Activated CD4-positive, alpha-beta T cell treated with anti-CD3 and anti-CD28 coated beads for 36 hours (primary cell): ENCODE measurements at regions not wholly inside any gene's neighbourhood (a gene's known extent, or its start where the extent isn't known, plus 50 kb on each side); places are given as distances from the start of the nearest gene placed in this dataset.

Experiments used
- ATAC-seq: fragments of 200-7000 bp; cut with Tn5 transposase; one replicate; pipeline ENCODE4 v1.10.0; 2021; ENCODE audit warnings: mild to moderate bottlenecking, moderate library complexity
- CTCF ChIA-PET: fragments of 350-600 bp; sonication (Branson Sonifier 250); formaldehyde crosslinking; loops from one replicate; lab custom pipeline; 2021; ENCODE audit warnings: antibody characterized with exemption; lab: Charles Lee
- POLR2A ChIA-PET: fragments of 350-600 bp; sonication (Branson Sonifier 250); formaldehyde crosslinking; loops from one replicate; lab custom pipeline; 2021; ENCODE audit warnings: antibody characterized with exemption, inconsistent platforms; lab: Charles Lee
- DNase-seq: peaks from one replicate; pipeline ENCODE4 v3.0.0-alpha.2; 2020
- H3K27ac Mint-ChIP-seq: one replicate; pipeline ENCODE4 v1.8.0; 2021; ENCODE audit warnings: mixed read lengths
- H3K27me3 Mint-ChIP-seq: one replicate; pipeline ENCODE4 v1.8.0; 2021; ENCODE audit warnings: mixed read lengths
- H3K36me3 Mint-ChIP-seq: one replicate; pipeline ENCODE4 v1.8.0; 2021; ENCODE audit warnings: low read depth, mixed read lengths
- H3K4me1 Mint-ChIP-seq: one replicate; pipeline ENCODE4 v1.8.0; 2021; ENCODE audit warnings: mixed read lengths
- H3K4me3 Mint-ChIP-seq: one replicate; pipeline ENCODE4 v1.8.0; 2021; ENCODE audit warnings: mild to moderate bottlenecking, moderate library complexity, mixed read lengths
- H3K9me3 Mint-ChIP-seq: one replicate; pipeline ENCODE4 v1.8.0; 2021; ENCODE audit warnings: low read depth, mixed read lengths
- intact Hi-C, 2 experiments: fragments of 100-400 bp; cut with DNase I in 1 of 2; cut with micrococcal nuclease in 1 of 2; formaldehyde crosslinking; loops; one replicate each; pipeline versions ENCODE4 v1.14.2 to v1.15.1; 2022 to 2024; cut with DNase I, micrococcal nuclease

DNA sequence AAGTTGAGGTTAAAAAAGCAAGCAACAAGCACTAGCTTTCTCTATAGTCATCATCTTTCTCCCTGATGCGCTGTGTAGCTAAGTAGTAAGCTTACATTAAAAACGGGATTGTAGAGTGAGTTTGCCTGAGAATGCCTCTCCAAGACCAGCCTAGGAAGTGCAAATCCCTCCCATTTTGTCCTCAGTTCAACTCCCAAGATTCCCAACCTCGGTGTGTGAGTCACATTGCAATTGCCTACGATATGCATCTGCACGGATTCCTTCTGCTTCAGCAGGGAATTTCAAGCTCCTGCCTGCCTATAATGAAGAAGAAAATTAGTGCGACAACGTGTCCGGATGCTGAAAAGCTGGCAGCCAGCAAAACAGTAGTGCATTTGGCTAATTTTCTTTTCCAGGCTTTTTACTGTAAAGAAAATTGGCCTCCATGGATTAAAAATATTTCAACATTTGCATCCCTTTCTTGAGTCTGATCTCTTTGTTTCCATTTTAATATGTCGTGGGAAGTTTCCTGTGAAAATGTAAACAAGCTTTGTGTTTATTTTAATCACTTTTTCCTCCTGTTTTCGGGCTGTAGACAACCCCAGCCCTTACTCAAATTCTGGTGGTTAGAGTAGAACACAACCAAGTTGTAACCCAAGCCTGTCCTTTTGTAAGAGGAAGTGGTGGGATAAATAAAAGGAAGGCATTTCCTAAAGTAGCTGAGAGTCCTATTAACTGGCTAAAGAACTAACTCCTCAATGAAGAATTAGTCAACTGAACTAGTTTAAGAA, 58.4 kb upstream of the TET2 start:
- H3K36me3 Mint-ChIP-seq = no peaks in the 10 kb centered on the region
- ChIA-PET POLR2A (no interaction called here), CTCF (interaction anchor here (1.0 kb wide), 1 partner anchor 17 kb away, joined by 4 read pairs; no protein-coding TSS in a partner anchor)
- no peak overlapping the region for H3K27ac Mint-ChIP-seq
- no peak overlapping the region for H3K4me3 Mint-ChIP-seq
- intact Hi-C loops = no loop called here
- H3K9me3 Mint-ChIP-seq = peaks cover 6% of the 10 kb centered on the region
- DNase-seq = no peak
- no peaks in the 10 kb centered on the region for H3K4me1 Mint-ChIP-seq
- peaks cover 16% of the 10 kb centered on the region for H3K27me3 Mint-ChIP-seq
- ATAC-seq = no peak

- Mint-ChIP-seq H3K27me3 (peaks cover 7% of the 10 kb centered on the region), H3K9me3 (peaks cover 14% of the 10 kb centered on the region), H3K4me3 (no peak overlapping the region), H3K36me3 (no peaks in the 10 kb centered on the region), H3K27ac (no peak overlapping the region), H3K4me1 (no peaks in the 10 kb centered on the region)
- ATAC-seq (no peak), DNase-seq (no peak)
- intact Hi-C loops = no loop called here
- ChIA-PET POLR2A (no interaction called here), CTCF (interaction anchor here (1.1 to 1.3 kb wide), 2 partner anchors 14 to 230 kb away, joined by 3 read pairs; no protein-coding TSS in a partner anchor)
These were observed 54.3 kb upstream of the TET2 start for GRCh38 chr4:105092356-105092755.

- Mint-ChIP-seq H3K4me1 (no peaks in the 10 kb centered on the region), H3K36me3 (no peaks in the 10 kb centered on the region), H3K4me3 (no peak overlapping the region), H3K27ac (no peak overlapping the region), H3K9me3 (peaks cover 15% of the 10 kb centered on the region), H3K27me3 (peaks cover 7% of the 10 kb centered on the region)
- no peak for DNase-seq
- intact Hi-C loops = no loop called here
- ATAC-seq = no peak
- ChIA-PET POLR2A (no interaction called here), CTCF (interaction anchor here (1.1 to 1.3 kb wide), 2 partner anchors 14 to 230 kb away, joined by 3 read pairs; no protein-coding TSS in a partner anchor)
These were observed 53.9 kb upstream of the TET2 start for GRCh38 chr4:105092768-105093167.

GRCh38 chr4:105093975-105094374, 52.7 kb upstream of the TET2 start:
- ATAC-seq (peak; percentile 42), DNase-seq (no peak)
- peaks cover 22% of the 10 kb centered on the region for H3K9me3 Mint-ChIP-seq
- peaks cover 14% of the 10 kb centered on the region for H3K27me3 Mint-ChIP-seq
- no peaks in the 10 kb centered on the region for H3K4me1 Mint-ChIP-seq
- intact Hi-C loops = no loop called here
- ChIA-PET CTCF (interaction anchor here (0.6 to 0.9 kb wide), 3 partner anchors 12 to 378 kb away, joined by 3 read pairs; no protein-coding TSS in a partner anchor), POLR2A (no interaction called here)
- no peak overlapping the region for H3K27ac Mint-ChIP-seq
- no peak overlapping the region for H3K4me3 Mint-ChIP-seq
- peaks cover 1% of the 10 kb centered on the region for H3K36me3 Mint-ChIP-seq
